ENCODE measurements at regions not wholly inside any gene's neighbourhood (a gene's known extent, or its start where the extent isn't known, plus 50 kb on each side); places are given as distances from the start of the nearest gene placed in this dataset.
"Not testable (repeated sequence)": the region's sequence is repeated elsewhere in the genome, so short reads cannot be mapped to it uniquely, and the experiment has no call there.

DNA sequence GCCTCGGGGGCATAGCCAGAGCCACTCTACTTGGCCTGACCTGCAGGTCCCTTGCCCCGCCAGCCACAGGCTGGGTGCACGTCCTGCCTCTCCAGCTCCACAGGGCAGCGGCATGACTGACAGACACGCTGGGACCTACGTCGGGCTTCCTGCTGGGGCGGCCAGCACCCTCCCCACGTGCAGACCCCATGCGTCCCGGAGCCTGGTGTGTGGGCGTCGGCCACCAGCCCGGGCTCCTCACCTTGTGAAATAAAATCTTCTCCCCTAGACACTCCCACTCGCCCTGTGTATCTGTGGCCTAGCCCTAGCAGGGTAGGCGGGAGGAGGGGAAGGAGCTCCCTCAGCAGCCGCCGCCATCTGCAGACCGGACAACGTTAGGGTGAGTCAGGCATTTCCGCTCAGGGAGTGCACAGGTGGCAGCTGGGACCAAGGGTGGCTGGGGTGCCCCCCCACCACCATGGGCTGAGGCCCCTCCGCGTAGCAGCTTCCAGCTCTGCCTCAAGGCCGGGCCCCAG lies 119.5 kb downstream of the IGLL1 start:
- DNase-seq (ENCODE audit: low read depth in 2 of 2) = not testable (repeated sequence)

DNA sequence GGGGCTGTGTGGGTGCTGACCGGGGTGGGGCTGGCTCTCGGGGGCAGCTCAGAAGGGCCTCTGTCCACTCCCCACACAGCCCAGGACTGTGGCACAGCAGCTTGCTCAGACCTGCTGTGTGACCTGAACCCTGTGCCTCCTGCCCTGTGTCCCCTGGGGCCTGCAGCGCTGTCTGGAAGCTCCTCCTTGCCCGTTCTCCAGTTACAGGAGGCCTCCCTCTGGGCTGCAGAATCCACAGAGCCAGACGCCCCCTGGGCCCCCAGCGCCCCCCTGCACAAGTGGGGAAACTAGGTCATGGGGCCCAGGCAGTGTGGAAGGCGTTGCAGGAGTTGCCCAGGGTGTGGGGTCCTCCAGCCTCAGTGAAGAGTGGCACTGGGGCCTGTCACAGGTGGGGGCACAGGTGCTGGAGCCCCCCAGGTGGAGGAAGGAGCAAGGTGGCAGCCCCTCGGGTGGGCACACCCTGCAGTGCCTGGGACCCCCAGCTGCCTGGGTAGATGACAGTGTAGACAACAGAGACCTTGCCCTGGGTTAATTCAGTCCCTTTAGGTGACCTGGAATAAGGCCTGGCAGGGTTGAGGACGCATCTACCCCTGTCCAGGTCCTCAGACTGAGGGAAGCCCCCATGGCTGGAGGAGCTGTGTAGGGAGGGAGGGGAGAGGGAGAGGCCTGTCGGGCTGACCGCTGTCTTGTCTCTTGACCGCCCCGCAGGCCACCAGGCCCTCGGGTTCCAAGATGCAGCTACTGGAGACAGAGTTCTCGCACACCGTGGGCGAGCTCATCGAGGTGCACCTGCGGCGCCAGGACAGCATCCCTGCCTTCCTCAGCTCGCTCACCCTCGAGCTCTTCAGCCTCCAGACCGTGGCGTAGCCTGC lies 120.2 kb downstream of the IGLL1 start:
- not testable (repeated sequence) for DNase-seq (ENCODE audit: low read depth in 2 of 2)

GRCh38 chr22:23458663-23459541 lies 121.2 kb downstream of the IGLL1 start:
- no peak for DNase-seq (ENCODE audit: low read depth in 2 of 2)

DNA sequence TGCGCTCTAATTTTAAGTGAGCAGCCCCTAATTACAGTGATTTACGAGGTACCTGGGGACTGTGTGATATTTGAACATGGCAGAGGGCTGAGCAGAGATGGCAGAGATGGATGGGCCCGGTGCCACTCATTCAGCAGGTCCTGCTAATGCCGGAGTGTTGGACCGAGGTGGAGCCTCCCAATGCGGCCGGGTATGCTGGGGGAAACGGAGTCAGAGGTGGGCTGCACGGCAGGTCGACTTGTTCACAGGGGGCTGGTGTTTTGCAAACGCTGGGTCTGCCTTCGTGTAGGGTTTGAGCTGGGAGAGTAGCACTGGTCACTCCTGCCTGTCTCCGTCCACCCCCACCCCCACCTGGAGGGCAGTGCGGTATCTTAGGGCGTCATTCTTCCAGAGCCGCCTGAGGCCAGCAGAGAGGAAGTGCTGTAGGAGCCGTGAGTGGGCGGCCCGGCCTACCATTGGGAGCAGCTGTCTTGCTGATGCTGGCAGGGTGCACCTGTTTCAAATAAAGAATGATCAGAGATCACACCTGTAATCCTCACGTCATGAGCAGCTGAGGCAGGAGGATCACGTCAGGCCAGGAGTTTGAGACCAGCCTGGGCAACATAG lies 122.6 kb downstream of the IGLL1 start:
- no peak for DNase-seq (ENCODE audit: low read depth in 2 of 2)

GRCh38 chr22:23456666-23457379 lies 123.3 kb downstream of the IGLL1 start:
- DNase-seq (ENCODE audit: low read depth in 2 of 2) = not testable (repeated sequence)

DNA sequence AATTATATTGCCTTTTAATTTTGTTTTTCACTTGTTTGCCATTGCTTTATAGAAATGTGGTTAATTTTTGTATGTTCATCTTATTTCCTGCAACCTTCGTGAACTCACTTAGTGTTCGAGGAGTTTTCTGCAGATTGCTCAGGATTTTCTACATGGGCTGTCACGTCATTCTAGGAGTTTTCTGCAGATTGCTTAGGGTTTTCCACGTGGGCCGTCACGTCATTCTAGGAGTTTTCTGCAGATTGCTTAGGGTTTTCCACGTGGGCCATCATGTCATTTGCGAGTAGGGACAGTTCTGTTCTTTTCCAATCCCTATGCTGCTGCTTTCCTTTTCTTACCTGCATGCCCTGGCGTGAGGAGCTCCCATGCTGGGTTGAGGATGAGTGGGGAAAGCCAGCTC lies 125.7 kb downstream of the IGLL1 start:
- DNase-seq (ENCODE audit: low read depth in 2 of 2) = not testable (repeated sequence)

DNA sequence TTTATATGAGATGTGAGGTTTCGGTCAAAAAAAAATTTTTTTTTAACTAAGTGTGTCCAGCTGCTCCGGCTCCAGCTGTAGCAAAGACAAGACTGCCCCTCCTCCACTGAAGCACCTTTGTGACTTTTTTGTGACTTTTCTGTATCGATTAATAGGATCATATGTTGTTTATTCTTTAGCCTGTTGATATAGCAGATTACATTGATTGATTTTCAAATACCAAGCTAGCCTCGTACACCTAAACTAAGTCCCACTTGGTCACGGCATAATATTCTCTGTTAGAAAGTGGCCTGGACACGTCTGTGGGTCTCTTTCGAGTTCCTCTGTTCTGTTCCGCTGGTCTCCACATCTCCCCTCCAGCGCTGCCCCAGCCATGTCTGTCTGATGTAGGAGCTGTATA lies 126.8 kb downstream of the IGLL1 start:
- DNase-seq (ENCODE audit: low read depth in 2 of 2) = no peak

GRCh38 chr22:23452231-23453010 lies 127.7 kb downstream of the IGLL1 start:
- DNase-seq (ENCODE audit: low read depth in 2 of 2) = no peak

DNA sequence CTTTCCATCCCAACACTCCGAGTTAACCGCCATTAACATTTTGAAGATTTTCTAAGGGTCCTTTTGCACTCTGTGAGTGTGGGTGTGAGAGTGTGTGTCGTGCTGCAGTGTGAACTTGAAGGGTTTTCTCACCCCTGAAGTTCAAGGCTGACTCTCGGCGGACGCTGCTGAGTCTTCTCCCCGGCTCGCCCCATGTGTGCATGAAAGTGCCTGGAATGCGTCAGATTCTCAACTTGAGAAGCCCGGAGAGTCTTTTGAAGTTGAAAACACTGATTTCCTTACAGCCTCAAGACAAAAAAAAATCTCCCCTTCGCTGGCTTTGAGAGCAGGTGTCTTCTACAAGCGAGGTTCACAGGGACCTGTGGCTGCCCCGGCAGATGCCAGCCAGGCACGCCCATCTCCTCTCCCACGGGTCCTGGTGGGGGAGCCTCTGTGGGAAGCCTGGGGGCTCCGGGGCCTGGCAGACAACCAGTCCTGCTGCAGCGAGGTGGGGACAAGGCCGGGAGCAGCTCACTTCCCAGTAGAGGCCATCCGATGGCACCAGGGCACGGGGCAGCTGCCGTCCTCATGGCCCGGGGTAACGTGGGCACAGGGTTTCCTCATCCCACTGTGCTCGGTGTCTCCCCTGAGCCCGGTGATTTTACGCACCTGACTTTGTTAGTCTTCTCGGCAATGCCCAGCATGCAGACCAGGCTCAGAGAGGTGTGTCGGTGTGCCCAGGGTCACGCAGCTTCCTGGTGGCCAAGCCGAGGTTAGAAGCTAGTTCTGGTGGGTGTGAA lies 128.4 kb downstream of the IGLL1 start:
- DNase-seq (ENCODE audit: low read depth in 2 of 2) = not testable (repeated sequence)

- not testable (repeated sequence) for DNase-seq (ENCODE audit: low read depth in 2 of 2)
These were observed 129.3 kb downstream of the IGLL1 start for GRCh38 chr22:23450821-23451220.

DNA sequence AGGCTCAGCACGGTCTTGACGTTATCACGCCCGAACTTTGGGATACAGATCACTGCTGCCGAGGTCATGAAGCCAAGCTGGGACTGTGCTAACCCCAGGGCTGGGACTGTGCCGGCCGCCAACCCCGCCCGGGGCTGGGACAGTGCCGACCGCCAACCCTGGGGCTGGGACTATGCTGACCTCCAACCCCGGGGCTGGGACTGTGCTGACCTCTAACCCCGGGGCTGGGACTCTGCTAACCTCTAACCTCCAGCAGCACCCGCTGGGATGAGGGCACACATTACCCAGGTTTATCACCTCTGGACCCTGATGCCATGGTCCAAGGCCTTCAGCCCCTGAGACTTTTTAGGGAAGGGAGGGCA lies 129.7 kb downstream of the IGLL1 start:
- no peak for DNase-seq (ENCODE audit: low read depth in 2 of 2)

- DNase-seq (ENCODE audit: low read depth in 2 of 2) = not testable (repeated sequence)
These were observed 130.2 kb downstream of the IGLL1 start for GRCh38 chr22:23449748-23450433.

DNA sequence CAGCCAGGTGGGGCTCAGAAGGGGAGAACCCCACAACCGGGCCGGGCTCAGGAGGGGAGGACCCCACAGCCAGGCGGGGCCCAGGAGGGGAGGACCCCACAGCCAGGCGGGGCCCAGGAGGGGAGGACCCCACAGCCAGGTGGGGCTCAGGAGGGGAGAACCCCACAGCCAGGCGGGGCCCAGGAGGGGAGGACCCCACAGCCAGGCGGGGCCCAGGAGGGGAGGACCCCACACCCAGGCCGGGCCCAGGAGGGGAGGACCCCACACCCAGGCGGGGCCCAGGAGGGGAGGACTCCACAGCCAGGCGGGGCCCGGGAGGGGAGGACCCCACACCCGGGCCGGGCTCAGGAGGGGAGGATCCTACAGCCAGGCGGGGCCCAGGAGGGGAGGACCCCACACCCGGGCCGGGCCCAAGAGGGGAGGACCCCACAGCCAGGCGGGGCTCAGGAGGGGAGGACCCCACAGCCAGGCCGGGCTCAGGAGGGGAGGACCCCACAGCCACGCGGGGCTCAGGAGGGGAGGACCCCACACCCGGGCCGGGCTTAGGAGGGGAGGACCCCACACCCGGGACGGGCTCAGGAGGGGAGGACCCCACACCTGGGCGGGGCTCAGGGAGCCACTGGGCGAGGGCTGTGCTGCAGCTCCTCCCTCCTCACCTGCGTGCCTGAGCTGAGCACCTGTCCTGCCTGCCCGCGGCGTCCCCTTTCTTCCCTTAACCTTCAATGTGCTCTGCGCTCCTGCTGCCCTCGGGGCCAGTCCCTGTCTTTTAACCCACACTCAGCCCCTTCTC lies 131.4 kb downstream of the IGLL1 start:
- DNase-seq (ENCODE audit: low read depth in 2 of 2) = not testable (repeated sequence)

DNA sequence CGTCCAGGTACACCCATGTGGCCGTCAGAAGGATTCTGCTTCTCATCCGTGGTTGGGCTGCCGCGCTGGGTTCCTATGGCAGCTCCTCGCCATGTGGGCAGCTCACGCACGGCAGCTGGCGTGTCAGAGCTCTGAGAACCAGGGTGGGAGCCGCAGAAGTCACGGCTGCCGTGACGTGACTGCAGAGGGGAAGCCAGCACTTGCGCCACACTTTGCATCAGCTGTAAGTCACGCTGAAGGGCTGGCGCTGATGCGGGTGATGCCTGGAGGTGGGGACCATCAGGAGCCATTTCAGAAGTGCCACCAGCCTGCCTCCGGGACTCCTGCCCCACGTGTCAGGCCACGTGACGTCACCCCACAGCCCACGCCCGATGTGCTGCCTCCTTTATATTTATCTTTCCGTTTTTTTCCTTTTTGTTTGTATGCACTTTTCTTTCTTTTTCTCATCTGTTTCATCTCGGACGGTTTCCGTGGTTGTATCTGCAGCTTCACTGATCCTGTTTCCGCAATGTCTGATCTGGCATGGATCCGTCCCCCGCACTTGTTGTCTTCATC lies 133.2 kb downstream of the IGLL1 start:
- DNase-seq (ENCODE audit: low read depth in 2 of 2) = no peak

DNA sequence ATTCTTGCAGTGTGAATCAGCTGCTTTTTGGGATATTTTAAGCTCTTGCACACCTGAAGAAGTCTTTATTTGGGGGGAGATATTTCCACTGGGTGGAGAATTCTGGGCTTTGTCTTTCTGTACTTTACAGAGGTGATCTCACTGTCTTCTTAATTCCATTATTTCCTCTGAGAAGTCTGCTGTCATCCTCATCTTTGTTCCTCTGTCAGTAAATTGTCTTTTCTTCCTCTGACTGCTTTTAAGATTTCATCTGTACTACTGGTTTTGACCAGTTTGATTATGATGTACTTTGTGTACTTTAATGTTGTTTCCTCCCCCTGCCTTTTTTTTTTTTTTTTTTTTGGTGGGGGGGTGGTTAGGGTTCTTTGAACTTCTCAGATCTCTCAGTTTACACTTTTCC lies 133.9 kb downstream of the IGLL1 start:
- DNase-seq (ENCODE audit: low read depth in 2 of 2) = not testable (repeated sequence)

DNA sequence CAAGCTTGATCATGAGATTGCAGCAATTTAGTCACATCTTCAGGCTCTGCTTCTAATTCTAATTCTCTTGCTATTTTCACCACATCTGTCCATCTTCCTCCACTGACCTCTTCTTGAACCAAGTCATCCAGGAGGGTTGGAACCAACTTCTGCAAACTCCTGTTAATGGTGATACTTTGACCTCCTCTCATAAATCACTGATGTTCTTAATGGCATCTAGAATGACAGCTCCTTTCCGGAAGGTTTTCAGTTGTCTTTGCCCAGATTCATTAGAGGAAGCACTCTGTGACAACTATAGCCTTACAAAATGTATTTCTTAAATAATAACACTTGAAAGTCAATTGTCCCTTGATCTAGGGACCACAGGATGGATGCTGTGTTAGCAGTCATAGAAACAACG lies 136.2 kb downstream of the IGLL1 start:
- DNase-seq (ENCODE audit: low read depth in 2 of 2) = not testable (repeated sequence)

DNA sequence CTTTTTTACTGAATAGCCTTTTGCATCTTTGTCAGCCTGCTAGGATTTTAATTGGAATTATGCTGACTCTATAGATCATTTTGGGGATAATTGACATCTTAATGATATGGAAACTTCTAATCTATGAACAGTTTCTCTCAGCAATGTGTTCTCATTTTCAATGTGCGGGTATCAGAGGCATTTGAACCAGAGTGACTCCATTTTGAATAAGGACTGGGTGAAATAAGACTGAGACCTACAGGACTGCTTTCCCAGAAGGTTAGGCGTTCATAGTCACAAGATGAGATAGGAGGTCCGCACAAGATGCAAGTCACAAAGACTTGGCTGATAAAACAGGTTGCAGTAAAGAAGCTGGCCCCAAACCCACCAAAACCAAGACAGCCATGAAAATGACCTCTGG lies 140.5 kb downstream of the IGLL1 start:
- not testable (repeated sequence) for DNase-seq (ENCODE audit: low read depth in 2 of 2)

DNA sequence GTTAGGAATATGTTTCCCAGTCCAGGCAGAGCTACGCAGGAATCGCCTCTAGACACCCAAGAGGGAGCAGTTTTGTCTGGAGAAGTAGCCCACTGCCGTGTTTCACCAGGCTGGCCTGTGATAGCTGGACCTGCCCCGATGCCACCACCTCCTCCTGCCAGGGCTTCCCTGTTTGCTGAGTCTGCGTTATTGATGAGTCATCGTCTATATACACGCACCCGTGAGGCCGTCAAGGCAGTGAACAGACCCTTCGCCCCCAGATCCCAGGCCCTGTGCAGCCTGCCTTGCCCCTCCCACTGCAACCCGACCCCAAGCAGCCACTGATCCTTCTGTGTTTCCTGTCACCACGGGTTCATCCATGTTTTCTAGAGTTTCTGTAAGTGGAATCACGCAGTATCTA lies 141.9 kb downstream of the IGLL1 start:
- no peak for DNase-seq (ENCODE audit: low read depth in 2 of 2)
